NCI-H1436 treated with DMSO at 0.1 percent for 48 hours (cell line): ENCODE measurements at regions not wholly inside any gene's neighbourhood (a gene's known extent, or its start where the extent isn't known, plus 50 kb on each side); places are given as distances from the start of the nearest gene placed in this dataset.

ENCODE experiments used
- DNase-seq: peaks from one replicate; lab custom pipeline; 2025; lab: John Stamatoyannopoulos, UW

DNA sequence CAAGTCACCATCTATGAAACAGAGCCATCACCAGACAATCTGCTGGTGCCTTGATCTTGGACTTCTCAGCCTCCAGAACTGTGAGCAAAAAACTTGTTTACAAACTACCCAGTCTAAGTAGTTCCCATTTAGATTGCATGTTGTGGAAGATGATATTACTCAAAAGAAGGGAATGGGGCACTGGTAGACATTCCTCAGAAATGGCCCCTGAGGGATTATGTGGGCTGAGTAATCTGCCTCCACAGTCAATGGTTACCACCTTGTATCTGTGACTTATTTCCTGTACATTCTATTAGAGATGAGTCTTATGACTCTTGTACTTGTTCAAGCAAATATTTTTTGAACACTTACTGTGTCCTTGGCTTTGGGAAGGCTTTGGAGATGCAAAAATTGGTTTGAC is 160.4 kb downstream of the NUP35 start:
- no peak for DNase-seq

DNA sequence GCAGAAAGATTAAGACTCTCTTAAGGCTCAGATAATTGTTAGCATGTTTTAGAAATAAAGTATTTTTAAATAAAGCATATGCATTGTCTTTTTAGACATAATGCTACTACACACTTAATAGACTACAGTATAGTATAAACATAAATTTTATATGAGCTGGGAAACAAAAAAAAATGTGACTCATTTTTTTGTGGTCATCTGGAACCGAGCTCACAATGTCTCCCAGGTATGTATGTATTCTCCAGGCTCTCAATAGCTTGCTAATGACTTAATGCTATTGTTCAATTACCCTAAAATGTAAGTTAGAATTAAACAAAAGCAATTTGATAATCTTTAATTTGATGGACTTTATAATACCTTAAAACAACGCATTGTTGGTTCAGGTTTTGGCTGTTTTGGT is 167.2 kb downstream of the NUP35 start:
- no peak for DNase-seq

DNA sequence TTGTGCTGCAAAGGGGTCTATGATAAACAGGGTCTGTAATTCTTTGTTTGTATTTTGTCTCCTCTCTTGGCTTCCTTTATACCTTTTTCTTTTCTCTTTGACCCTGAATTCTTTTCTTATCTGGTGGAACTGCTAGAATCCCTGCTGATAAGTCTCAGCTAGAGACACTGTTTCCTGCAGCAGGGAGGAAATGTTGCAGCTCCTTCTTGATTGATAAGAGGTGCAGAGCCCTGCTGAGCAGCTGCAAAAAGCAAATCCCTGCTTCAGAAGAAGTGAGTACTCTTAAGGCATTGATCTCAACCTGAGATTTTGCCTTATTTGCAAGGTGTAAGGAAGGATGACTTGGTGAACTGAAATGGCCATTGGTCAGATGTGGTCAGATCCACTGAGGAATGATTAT is 167.8 kb downstream of the NUP35 start:
- no peak for DNase-seq

DNA sequence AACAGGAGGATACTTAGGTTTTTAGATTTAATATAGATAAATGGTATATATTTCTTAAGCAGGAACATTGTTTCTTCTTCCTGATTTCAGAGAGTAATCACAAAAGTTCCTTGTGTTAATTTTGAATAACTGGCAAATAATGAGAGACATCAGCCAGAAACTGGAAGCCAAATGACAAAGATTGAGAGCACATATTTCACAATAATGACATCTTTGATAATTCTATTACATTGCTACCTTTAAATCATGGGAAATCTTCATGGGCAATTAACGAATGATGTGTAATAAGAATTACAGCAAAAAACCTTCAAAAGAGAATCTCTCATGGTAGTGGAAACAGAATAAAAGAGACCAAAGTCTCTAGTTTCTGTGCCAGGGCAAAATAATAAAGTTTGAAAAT is 215.1 kb downstream of the NUP35 start:
- no peak for DNase-seq

DNA sequence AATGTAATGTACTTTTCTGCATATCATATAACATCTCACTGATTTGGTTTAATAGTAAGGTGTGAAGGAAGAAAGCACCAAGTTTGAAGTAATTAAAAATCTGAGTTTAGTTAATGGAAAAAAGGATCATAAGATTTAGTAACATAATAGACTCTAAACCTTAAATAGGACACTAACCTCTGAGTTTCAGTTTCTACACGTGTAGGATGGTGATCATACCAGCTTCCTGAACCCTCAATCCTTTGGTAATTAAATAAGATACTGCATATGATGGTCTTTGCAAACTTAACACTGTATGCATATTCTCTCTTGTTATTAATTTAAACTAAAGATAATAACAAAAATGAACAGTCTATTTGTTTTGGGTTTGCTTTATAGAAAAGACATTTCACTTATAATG is 216.8 kb downstream of the NUP35 start:
- no peak for DNase-seq

DNA sequence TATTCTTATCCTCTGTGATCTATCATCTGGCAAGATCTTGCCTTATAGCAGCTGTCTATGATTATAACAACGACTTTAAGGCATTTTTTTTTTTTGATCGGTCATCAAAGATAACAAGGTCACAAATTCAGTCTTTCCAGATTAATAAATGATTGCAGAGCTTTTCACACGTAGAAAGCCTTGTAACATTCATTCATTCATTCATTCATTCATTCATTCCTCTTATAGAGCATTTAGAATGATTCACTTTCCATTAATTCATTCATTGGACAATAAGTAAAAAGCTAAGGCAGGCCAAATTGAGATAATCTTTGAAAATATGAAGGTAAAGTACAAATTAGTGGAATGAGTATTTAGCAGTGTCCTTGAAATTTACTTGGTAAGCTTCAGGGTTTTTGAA is 223.7 kb downstream of the NUP35 start:
- DNase-seq: no peak

DNA sequence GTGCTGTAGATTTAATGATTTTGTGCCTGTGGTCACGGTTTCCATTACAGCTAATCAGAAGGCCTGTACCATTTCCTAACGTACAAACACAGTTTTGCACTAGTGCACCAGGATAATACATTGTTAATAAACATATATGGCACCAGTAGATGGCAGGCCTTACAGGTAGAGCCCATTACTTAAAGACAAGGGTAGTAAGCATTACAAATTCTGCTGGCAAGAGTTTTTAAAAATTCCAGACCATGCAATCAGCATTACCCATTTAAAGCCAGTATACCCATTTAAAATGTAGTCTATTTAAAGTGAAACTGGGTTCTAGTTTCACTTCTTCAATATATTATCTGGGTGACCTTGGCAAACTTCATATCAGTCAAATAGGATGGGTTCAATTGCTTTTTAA is 224.2 kb downstream of the NUP35 start:
- DNase-seq: no peak

DNA sequence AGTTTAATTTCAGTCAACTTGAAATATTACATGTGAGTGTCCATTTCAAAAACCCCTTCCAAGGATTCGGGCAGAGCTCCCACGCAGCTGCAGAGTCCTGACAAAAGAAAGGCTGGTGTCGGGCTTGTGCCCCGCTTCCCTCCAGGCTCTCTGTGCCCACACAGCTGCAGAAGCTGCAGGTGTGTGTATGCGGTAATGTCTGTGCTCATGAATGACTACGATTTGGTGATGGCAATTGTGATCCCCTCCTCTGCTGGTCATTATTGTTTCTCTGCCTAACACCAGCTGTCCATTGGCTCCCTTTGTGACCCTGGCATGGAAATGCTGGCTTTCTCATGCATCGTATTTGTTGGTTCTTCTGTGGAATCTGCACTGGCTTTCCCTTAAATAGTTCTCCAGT is 224.8 kb downstream of the NUP35 start:
- no peak for DNase-seq

DNA sequence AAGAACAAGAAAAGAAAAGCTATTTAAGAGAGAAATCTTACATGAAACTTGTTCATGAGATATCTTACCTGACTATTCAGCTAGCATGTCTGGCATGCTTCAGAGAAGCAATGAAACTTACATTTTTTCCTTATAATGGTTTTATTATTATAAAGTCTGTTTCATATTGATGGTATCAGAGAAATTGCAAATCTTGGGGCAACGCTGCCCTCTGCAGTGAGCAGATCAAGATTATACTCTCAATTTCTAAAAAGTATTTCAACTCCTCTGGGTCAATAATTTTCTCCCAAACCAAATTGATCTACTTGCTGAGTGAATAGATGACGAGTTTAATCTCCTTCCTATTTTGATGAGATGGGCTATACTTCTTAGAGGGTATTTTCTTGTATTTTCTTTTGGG is 235.6 kb downstream of the NUP35 start:
- no peak for DNase-seq

DNA sequence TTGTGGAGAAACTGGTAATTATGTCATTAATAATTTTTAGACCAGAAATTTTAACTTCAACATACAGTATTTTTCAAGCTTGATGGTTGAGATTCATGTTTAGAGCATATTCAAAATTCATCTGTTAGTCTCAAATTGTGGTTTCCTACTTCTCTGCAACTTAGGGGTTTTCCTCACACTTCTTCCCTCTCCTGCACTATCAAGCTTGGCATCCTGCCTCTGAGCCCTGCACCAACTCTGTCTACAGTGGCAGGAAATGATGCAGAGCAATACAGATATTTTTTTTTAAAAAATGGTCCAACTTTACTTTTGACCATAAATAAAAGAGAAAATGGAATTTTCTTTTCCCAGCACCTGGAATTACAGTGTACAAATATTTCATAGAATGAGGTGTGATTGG is 247.3 kb downstream of the NUP35 start:
- no peak for DNase-seq

DNA sequence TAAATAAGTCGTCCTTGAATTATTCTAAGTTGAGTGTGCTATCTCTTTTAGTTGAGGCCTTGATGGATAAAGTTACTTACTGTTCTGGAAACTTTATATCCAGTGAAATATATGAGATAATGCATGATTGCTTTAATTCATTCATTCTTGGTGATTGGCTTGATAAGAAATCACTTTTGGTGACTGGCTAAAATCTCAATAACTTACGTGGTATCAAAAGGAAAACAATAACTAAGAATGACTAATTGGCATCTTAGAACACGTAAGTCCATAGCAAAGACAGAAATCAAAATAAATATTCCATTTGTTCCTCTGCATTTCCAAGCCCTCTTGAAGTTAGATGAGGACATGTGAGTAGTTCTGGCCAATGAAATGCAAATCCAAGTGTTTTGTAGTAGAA is 251.6 kb downstream of the NUP35 start:
- no peak for DNase-seq

DNA sequence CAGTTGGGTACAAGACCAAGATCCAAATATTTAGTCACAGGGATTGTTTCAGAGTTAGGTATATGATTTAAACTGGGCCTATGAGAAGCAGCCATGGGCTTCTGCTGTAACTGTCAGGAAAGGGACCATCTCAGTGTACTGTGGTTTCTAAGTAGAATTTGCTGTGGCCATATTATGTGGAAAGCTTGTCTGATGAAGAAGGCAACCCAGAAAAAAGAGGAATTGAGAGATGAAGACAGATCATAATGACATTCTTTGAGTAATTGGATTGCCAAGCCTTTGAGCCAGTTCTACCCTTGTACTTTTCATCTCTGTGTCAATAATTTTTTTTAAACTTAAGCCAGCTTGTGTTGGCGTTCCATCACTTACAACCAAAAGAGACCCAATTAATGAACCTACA is 259.6 kb downstream of the NUP35 start:
- no peak for DNase-seq

DNA sequence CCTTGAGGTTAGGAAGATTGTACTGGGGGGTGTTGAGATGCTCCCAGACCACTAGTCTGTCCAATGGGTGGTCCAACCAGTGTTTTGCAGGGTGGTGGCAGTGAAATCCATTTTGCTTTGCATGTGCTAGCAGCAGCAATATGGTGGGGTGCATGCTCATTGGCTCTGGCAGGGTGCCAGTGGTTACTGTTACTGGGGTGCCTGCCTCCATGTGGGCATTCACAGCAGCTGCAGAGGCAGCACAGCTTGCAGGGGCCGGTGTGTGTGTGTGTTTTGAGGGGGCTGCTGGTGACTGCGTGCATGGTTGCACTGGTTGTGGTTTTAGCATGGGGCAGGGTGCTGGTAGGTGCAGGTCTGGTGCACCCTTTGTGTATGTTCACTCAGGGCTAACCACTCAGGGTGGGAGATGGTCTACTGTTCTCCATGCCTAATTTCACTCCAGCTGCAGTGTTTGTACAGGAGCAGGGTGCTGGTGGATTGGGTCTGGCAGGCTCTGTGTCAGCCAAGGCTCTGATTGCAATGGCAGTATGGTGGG is 265.4 kb downstream of the NUP35 start:
- DNase-seq: no peak

DNA sequence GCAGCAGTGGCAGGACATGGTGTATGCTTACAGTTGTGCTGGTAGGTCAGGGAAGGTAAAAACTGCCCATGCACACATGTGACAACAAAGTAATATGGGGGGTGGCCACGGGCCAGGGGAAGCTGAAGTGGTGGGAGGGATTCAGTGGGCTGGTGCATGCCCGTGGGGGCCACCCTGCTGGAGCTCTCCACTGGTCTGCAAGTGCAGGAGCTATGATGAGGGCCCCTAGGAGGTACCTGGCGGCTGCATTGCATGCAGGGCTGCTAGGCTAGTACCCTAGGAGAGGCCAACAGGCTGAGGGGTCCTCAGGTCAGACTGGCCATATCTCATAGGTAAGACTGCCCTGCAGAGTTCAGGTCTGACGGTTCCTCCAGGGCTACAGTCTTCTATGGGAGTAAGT is 265.9 kb downstream of the NUP35 start:
- no peak for DNase-seq

DNA sequence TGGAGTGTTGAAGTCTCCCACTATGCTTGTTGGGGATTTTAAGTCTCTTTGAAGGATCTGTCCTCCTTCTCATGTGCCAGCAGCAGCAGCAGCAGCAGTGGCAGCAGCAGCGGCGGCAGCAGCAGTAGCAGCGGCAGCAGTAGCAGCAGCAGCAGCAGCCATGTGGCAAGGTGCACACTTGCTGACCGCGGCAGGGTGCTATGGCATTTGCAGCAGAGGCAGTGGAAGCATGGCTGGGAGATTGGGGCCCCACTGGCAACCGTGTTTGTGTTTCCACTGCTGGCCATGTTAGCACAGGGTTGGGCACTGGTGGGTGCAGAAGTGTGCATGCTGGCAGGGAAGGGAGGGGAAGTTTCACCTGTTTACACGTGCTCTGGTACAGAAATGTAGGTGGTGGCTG is 280.1 kb downstream of the NUP35 start:
- no peak for DNase-seq

DNA sequence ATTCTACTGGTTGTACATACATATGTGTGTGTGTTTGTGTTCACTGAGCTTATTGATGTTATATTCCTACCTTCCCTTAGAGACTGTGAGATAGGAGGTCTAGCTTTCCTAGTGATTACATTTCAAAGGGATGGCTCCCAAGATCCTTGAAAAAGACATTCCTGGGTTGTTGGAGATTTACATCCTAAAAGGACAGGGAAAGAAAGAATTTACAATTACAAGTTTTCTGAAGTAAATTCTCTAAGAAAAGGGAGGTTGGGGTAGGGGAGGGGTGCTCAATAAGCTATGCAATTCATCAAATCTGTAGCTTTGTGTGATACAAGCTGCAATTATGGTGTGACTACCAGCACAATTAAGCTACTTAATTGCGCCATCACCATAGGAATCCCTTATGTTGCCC is 284.3 kb downstream of the NUP35 start:
- no peak for DNase-seq

DNA sequence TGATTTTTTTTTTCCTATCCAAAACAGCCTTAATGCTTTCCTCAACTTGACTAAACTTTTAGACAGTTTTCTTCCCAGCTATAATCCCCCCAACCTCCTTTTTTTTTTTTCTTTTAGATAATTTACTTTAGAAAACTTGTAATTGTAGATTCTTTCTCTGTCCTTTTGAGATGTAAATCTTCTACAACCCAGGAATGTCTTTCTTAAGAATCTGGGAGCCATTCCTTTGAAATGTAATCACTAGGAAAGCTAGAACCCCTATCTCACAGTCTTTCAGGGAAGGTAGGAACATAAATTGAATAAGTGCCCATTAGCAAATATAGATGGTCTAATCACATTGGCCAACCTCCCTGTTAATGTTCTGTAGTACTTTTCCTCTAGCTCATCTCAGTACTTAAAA is 285.4 kb downstream of the NUP35 start:
- no peak for DNase-seq

DNA sequence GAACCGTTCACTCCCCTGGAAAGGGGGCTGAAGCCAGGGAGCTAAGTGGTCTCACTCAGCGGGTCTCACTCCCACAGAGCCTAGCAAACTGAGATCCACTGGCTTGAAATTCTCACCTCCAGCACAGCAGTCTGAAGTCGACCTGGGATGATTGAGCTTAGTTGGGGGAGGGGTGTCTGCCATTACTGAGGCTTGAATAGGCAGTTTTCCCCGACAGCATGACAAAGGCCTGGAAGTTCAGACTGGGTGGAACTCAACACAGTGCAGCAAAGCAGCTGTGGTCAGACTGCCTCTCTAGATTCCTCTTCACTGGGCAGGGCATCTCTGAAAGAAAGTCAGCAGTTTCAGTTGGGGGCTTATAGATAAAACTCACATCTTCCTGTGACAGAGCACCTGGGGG is 292.5 kb downstream of the NUP35 start:
- no peak for DNase-seq

DNA sequence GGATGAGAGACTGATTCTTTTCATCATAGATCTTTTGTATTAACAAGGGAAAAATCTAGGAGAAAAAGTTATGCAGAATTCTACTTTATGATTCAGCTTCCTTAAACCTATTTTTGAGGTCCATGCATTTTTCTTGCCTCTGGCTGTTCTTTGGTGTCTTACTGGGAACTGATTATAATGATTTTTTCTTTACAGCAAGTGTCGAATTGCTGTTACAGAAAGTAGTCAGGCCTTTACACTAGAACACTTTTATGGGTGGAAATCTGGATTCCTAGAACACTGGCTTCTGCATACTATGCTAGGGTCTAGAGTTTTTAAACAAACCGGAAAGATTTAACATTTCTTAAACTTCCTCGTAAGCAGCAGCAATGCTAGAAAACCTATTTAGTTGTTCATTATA is 302.6 kb downstream of the NUP35 start:
- DNase-seq: no peak

DNA sequence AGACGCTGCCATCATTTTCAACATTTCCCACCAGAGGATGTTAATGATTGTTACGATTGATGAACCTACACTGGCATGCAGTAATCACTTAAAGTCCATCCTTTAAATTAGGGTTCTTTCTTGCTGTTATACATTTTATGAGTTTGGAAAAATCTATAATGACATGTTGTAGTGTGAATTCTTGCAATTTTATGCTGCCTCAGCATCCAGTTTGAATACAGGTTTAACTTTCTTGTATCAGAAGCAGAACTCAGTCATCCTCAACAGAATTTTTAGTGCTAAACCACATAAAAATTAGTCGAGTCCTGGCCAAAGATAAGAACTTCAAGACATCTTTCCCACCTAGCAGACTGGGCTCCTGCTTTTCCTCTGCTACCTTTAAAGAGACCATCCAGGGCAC is 303.3 kb downstream of the NUP35 start:
- DNase-seq: no peak

DNA sequence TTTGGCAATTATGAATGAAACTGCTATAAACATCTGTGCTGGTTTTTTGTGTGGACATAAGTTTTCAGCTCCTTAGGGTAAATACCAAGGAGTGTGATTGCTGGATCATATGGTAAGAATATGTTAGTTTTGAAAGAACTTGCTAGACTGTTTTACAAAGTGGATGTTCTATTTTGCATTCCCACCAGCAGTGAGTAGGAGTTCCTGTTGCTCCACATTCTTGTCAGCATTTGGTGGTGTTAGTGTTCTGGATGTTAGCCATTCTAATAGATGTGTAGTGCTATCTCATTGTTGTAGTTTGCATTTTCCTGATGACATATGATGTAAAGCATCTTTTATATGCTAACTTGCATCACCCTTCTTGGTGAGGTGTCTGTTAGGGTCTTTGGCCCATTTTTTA is 304.6 kb downstream of the NUP35 start:
- DNase-seq: no peak

DNA sequence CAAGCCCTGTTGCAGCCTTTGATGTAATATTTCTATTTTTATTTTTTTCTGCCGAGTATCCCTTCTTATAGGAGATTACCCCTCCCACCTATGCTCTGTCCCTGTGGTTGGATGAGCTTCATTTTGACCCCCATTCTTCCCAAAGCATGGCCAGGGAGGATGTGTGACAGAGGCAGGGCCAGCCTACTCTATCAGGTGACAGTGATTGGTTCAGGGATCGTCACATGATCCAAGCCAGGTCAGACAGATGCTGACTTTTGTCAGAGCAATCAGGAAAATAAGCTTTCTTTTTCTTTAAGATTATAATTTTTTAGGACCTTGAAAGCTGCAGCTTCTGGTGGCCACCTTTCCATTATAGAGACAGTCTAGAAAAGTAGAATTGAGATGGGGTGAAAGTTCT is 314.3 kb downstream of the NUP35 start:
- no peak for DNase-seq

DNA sequence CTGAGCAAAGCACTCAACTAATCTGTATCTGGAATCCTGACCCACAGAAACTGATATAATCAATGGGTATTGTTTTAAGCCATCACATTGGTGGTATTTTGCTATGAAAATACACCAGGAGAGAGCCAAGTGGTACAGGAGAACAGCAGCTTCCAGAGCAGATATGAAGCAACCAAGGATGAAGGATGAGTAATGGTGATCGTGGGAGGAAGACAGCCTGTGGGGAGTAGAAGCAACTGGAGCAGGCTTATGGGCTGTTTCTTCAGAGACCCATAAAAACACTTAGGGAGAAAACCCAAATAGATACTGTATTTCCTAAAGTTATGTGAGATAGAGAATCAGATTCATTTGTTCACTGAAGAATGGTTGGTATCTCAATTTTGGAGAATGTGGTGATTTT is 330.8 kb downstream of the NUP35 start:
- DNase-seq: no peak

DNA sequence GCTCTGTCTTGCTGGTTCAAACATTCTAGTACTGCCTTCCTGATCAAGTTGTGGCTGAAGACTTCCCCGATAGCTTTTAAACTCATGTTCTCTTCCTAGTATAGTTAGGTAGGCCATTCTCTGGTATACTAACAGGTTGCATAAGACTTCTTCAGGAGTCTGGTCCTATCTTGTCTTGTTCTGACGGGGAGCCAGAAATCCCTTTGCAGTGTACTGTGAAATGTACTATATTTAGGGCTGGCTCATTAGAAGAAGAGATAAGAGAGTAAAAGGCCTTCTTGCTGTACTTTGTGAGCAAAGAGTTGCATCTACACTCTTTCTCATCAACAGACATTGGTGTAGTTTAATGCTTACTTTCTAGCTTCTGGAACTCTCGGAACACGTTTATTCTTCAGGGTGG is 331.9 kb downstream of the NUP35 start:
- DNase-seq: no peak

DNA sequence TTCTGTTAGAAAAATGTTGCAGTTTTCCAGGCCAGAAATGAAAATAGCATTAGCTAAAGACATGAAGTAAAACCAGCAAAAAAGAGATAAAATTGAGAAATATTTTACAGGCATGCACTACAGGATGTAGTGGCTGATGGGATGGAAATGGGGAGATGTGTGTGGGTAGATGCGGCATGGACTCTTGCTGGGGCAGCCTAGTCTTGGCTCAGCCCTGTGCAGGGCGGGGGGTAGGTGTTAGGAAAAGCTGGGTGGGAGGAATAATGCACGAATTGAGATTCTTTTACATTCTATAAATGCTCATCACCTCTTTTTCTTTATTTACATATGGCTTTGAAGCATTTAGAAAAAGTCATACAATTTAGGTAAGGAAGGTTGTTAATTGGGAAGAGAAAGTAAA is 334.2 kb downstream of the NUP35 start:
- no peak for DNase-seq
